H1 (cell line): ENCODE measurements at regions not wholly inside any gene's neighbourhood (a gene's known extent, or its start where the extent isn't known, plus 50 kb on each side); places are given as distances from the start of the nearest gene placed in this dataset.

ENCODE experiments used
- CTCF ChIA-PET: fragments of 300-600 bp; sonication (Branson Sonifier 250); formaldehyde crosslinking; loops from one replicate; lab custom pipeline; 2021; ENCODE audit not compliant: partially characterized antibody; lab: Charles Lee
- POLR2A ChIA-PET: fragments of 300-600 bp; sonication (Branson Sonifier 250); formaldehyde crosslinking; loops from one replicate; lab custom pipeline; 2021; ENCODE audit warnings: inconsistent platforms; ENCODE audit not compliant: partially characterized antibody; lab: Charles Lee
- DNase-seq, 2 experiments: peaks; one replicate each; pipeline versions ENCODE4 v3.0.0 to v3.0.0-alpha.2; 2010 to 2022; ENCODE audit warnings: low spot score in 2 of 2, low read depth in 1 of 2, mixed read lengths in 1 of 2
- FAIRE-seq: peaks from 2 replicates; lab custom pipeline; 2011; peaks lifted over from hg19 to GRCh38; lab: Jason Lieb, UNC
- H2AFZ ChIP-seq: 2 replicates; pipeline ENCODE4 v1.8.1; 2012; ENCODE audit warnings: low read length, inconsistent platforms
- H2AK5ac ChIP-seq: 2 replicates; pipeline ENCODE4 v1.6.1; 2013; ENCODE audit warnings: low read depth, low read length
- H2BK120ac ChIP-seq: replicated peaks from 2 replicates; pipeline ENCODE3; 2013; ENCODE audit warnings: low read depth, low read length, inconsistent platforms
- H2BK12ac ChIP-seq: 2 replicates; pipeline ENCODE4 v1.6.1; 2013; ENCODE audit warnings: low read depth, low read length
- H2BK15ac ChIP-seq: 2 replicates; pipeline ENCODE4 v1.6.1; 2013; ENCODE audit warnings: low read length
- H2BK20ac ChIP-seq: 2 replicates; pipeline ENCODE4 v1.6.1; 2013; ENCODE audit warnings: low read length
- H2BK5ac ChIP-seq: 2 replicates; pipeline ENCODE4 v1.6.1; 2013; ENCODE audit warnings: low read depth, low read length
- H3K14ac ChIP-seq: 2 replicates; pipeline ENCODE4 v1.6.1; 2013; ENCODE audit warnings: inconsistent platforms; ENCODE audit not compliant: insufficient read length
- H3K18ac ChIP-seq: 2 replicates; pipeline ENCODE4 v1.6.1; 2013; ENCODE audit warnings: low read length; ENCODE audit errors: extremely low read depth
- H3K23ac ChIP-seq: 2 replicates; pipeline ENCODE4 v1.6.1; 2013; ENCODE audit warnings: inconsistent platforms; ENCODE audit not compliant: insufficient read length
- H3K23me2 ChIP-seq: 2 replicates; pipeline ENCODE4 v1.6.1; 2013; ENCODE audit warnings: low read depth, low read length
- H3K27ac ChIP-seq: 2 replicates; pipeline ENCODE4 v1.6.1; 2011; ENCODE audit warnings: low read depth, low read length, inconsistent platforms
- H3K27me3 ChIP-seq, 4 experiments: replicated peaks in 1 of 4; 1 replicate in 1 of 4; 2 replicates in 3 of 4; pipeline versions ENCODE4 v1.6.1 to v1.8.1; 2011 to 2013; ENCODE audit warnings: low read length in 3 of 4, mild to moderate bottlenecking in 3 of 4, inconsistent platforms in 2 of 4, mixed read lengths in 2 of 4, moderate library complexity in 1 of 4; ENCODE audit not compliant: control insufficient read depth in 3 of 4, insufficient read depth in 3 of 4; ENCODE audit errors: extremely low read depth in 1 of 4
- H3K36me3 ChIP-seq, 4 experiments: 2 replicates each; pipeline versions ENCODE4 v1.6.1 to v1.8.1; 2011 to 2013; ENCODE audit warnings: mild to moderate bottlenecking in 4 of 4, low read length in 3 of 4, moderate library complexity in 2 of 4, control low read depth in 1 of 4, inconsistent platforms in 1 of 4; ENCODE audit not compliant: insufficient read depth in 4 of 4, control insufficient read depth in 2 of 4
- H3K4ac ChIP-seq: replicated peaks from 2 replicates; pipeline ENCODE3; 2013; ENCODE audit warnings: low read length, low read depth, mixed read lengths, inconsistent platforms; ENCODE audit not compliant: insufficient read length
- H3K4me1 ChIP-seq, 4 experiments: replicated peaks in 1 of 4; 1 replicate in 1 of 4; 2 replicates in 3 of 4; pipeline versions ENCODE4 v1.6.1 to v1.8.1; 2011 to 2013; ENCODE audit warnings: low read length in 3 of 4, inconsistent platforms in 2 of 4, mixed read lengths in 1 of 4; ENCODE audit not compliant: insufficient read depth in 4 of 4, control insufficient read depth in 3 of 4
- H3K4me2 ChIP-seq, 2 experiments: 2 replicates each; pipeline versions ENCODE4 v1.6.1 to v1.8.1; 2011 to 2013; ENCODE audit warnings: low read depth in 2 of 2, low read length in 2 of 2, control low read depth in 1 of 2, inconsistent platforms in 1 of 2, mild to moderate bottlenecking in 1 of 2; ENCODE audit not compliant: insufficient read depth in 1 of 2
- H3K4me3 ChIP-seq, 4 experiments: fragments of 200-600, 300-600 bp in 1 of 4; sonication (generic), shearing (Covaris generic), sonication (Bioruptor Twin) in 1 of 4; 2 replicates each; pipeline versions ENCODE4 v1.5.1 to v1.8.1; 2011 to 2016; ENCODE audit warnings: low read length in 4 of 4, low read depth in 3 of 4, control low read depth in 2 of 4, inconsistent platforms in 2 of 4, mild to moderate bottlenecking in 2 of 4, mixed read lengths in 1 of 4, moderate library complexity in 1 of 4; ENCODE audit not compliant: insufficient read depth in 2 of 4; ENCODE audit errors: extremely low read depth in 1 of 4
- H3K56ac ChIP-seq: replicated peaks from 2 replicates; pipeline ENCODE3; 2013; ENCODE audit warnings: low read depth, mild to moderate bottlenecking, mixed read lengths, low read length, inconsistent platforms; ENCODE audit not compliant: insufficient read length
- H3K79me1 ChIP-seq: 2 replicates; pipeline ENCODE4 v1.6.1; 2013; ENCODE audit warnings: low read depth, low read length, control low read depth
- H3K79me2 ChIP-seq, 2 experiments: 2 replicates each; pipeline versions ENCODE4 v1.6.1 to v1.8.1; 2012 to 2013; ENCODE audit warnings: low read length in 2 of 2, mild to moderate bottlenecking in 2 of 2, inconsistent platforms in 1 of 2; ENCODE audit not compliant: insufficient read depth in 2 of 2, control insufficient read depth in 1 of 2
- H3K9ac ChIP-seq, 4 experiments: replicated peaks in 1 of 4; 1 replicate in 1 of 4; 2 replicates in 3 of 4; pipeline versions ENCODE4 v1.6.1 to v1.8.1; 2011 to 2013; ENCODE audit warnings: low read depth in 3 of 4, low read length in 3 of 4, control low read depth in 2 of 4, mild to moderate bottlenecking in 2 of 4, moderate library complexity in 2 of 4, inconsistent platforms in 1 of 4; ENCODE audit errors: extremely low read depth in 1 of 4
- H3K9me3 ChIP-seq, 2 experiments: 2 replicates each; pipeline versions ENCODE4 v1.6.1 to v1.8.1; 2012 to 2013; ENCODE audit warnings: mild to moderate bottlenecking in 2 of 2, moderate library complexity in 2 of 2, control low read depth in 1 of 2, inconsistent platforms in 1 of 2, low read depth in 1 of 2, low read length in 1 of 2, mixed read lengths in 1 of 2; ENCODE audit not compliant: insufficient read depth in 2 of 2
- H4K20me1 ChIP-seq, 2 experiments: replicated peaks in 1 of 2; 2 replicates each; pipeline versions ENCODE3 to v1.8.1; 2011 to 2013; ENCODE audit warnings: inconsistent platforms in 2 of 2, low read length in 2 of 2, mild to moderate bottlenecking in 1 of 2; ENCODE audit not compliant: insufficient read depth in 2 of 2, control insufficient read depth in 1 of 2
- H4K5ac ChIP-seq: 2 replicates; pipeline ENCODE4 v1.6.1; 2013; ENCODE audit warnings: low read length, low read depth, mixed read lengths, inconsistent platforms; ENCODE audit not compliant: insufficient read length
- H4K8ac ChIP-seq: 2 replicates; pipeline ENCODE4 v1.8.0; 2013; ENCODE audit warnings: mild to moderate bottlenecking, moderate library complexity, low read length, inconsistent platforms; ENCODE audit not compliant: insufficient read depth; ENCODE audit errors: extremely low read depth
- H4K91ac ChIP-seq: replicated peaks from 2 replicates; pipeline ENCODE3; 2013; ENCODE audit warnings: low read length, mixed read lengths, inconsistent platforms; ENCODE audit not compliant: insufficient read length
- BACH1 ChIP-seq: IDR thresholded peaks from 2 replicates; pipeline ENCODE4 v1.6.1; 2012; ENCODE audit warnings: low read length, improper control_type of control experiment
- NANOG ChIP-seq: IDR thresholded peaks from 2 replicates; pipeline ENCODE4 v1.6.1; 2011; ENCODE audit warnings: low read length, low read depth, mild to moderate bottlenecking, inconsistent platforms; ENCODE audit not compliant: insufficient read depth, poor library complexity, severe bottlenecking
- SIN3A ChIP-seq, 2 experiments: IDR thresholded peaks in 1 of 2; conservative IDR thresholded peaks in 1 of 2; 2 replicates each; pipeline ENCODE4 v1.6.1; 2011 to 2012; ENCODE audit warnings: low read length in 2 of 2, improper control_type of control experiment in 1 of 2, low read depth in 1 of 2, mild to moderate bottlenecking in 1 of 2
- WGBS, 2 experiments: shearing (Covaris generic) in 1 of 2; methylation state at CpG; one replicate each; pipeline versions ENCODE4 v1.1.6 to v1.1.7; 2013 to 2015; ENCODE audit warnings: low lambda C conversion rate in 2 of 2, mixed read lengths in 2 of 2, inconsistent platforms in 1 of 2, low coverage in 1 of 2, missing lambda C conversion rate in 1 of 2; ENCODE audit not compliant: insufficient replicate concordance in 2 of 2, insufficient coverage in 1 of 2, insufficient read length in 1 of 2; ENCODE audit errors: extremely low coverage in 1 of 2, missing lambda C conversion rate in 1 of 2; 5-methylcytosine and 5-hydroxymethylcytosine counted together
- TF ChIP-seq, protein P1 (sequence below): IDR thresholded peaks from 2 replicates; pipeline ENCODE4 v1.6.1; 2012; ENCODE audit warnings: inconsistent platforms

DNA sequence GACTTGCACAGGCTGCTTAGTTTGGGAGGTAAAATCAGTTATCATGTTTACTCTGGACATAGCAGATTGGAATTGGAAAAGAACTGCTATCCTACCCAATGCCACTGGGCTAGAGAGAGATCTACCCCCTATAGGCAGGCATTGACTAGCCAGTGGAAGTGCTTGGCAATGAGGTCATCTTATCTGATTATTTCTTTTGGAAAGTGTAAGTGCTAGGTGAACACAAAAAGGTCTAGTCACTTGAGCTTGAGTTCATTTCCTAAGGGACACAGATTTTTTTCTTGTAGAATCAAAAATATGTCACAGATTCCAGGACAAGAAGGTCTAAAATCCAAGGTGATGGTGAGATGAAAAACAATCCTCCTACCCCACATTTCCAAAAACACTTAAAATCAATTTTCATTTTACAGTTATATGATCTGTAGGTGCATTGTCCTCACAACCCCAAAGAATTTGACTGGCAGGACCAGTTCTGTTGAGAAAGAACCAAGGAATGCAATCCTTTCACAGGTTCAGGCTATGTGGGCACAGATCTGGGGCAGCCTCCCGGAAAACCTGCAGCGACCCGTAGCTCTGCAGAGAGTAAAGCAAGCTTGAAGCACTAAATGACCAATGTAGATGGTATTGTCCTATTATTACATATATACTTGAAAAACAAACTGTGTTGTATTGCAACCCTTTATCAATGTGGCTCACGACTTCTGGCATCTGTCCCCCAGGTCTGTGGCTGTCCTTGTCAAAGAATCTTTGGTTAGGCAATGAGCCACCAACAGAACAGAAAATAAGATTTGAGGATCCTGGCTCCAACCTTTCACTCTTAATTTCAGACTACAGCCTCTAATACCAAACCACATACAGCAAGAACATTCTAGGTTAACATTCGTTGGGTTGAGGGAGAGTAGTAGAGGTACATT, 67.3 kb upstream of the ADTRP start:
- Histone ChIP-seq H4K8ac (no peak overlapping the region), H2BK20ac (no peak overlapping the region), H3K23me2 (no peaks in the 10 kb centered on the region), H3K4me1 (no peaks in the 10 kb centered on the region), H4K20me1 (no peaks in the 10 kb centered on the region), H3K9ac (no peak overlapping the region)
- FAIRE-seq: no peak
- TF ChIP-seq NANOG (no peak), BACH1 (no peak), SIN3A (conservative IDR thresholded peaks at IDR 0.05 in 1 of 2, IDR thresholded peaks at IDR 0.05 in 1 of 2; ENCODE audit: low read depth in 1 of 2, low read length in 2 of 2) (no peak)
- TF ChIP-seq, protein P1, sequence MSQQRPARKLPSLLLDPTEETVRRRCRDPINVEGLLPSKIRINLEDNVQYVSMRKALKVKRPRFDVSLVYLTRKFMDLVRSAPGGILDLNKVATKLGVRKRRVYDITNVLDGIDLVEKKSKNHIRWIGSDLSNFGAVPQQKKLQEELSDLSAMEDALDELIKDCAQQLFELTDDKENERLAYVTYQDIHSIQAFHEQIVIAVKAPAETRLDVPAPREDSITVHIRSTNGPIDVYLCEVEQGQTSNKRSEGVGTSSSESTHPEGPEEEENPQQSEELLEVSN: no peak
- TF ChIP-seq, all 59 proteins: peak for 0
- H3K79me1 ChIP-seq: no peaks in the 10 kb centered on the region
- no peak overlapping the region for H2BK12ac ChIP-seq
- no peak overlapping the region for H2BK5ac ChIP-seq
- no peak overlapping the region for H4K91ac ChIP-seq
- no peak overlapping the region for H3K23ac ChIP-seq
- H2BK120ac ChIP-seq: no peak overlapping the region
- no peak overlapping the region for H3K4ac ChIP-seq
- H3K18ac ChIP-seq: no peak overlapping the region
- H3K9me3 ChIP-seq: no peaks in the 10 kb centered on the region
- ChIA-PET CTCF (interaction anchor here (0.6 kb wide), 1 partner anchor 324 kb away, joined by 3 read pairs; no protein-coding TSS in a partner anchor), POLR2A (no interaction called here)
- no peak overlapping the region for H3K56ac ChIP-seq
- no peaks in the 10 kb centered on the region for H3K36me3 ChIP-seq
- H3K14ac ChIP-seq: no peak overlapping the region
- no peak for DNase-seq
- no peak overlapping the region for H3K27ac ChIP-seq
- no peaks in the 10 kb centered on the region for H3K79me2 ChIP-seq
- no peak overlapping the region for H3K4me2 ChIP-seq
- H3K27me3 ChIP-seq: no peaks in the 10 kb centered on the region
- no peak overlapping the region for H2BK15ac ChIP-seq
- no peak overlapping the region for H3K4me3 ChIP-seq
- H2AFZ ChIP-seq: no peak overlapping the region
- no peak overlapping the region for H2AK5ac ChIP-seq
- WGBS, 2 experiments: 98% methylated on average over 5 of the region's 5 CpGs; no CpG with 5 or more reads in 1 of the 2 experiments
- H4K5ac ChIP-seq: no peak overlapping the region
